PC-9 (cell line): ENCODE measurements at regions not wholly inside any gene's neighbourhood (a gene's known extent, or its start where the extent isn't known, plus 50 kb on each side); places are given as distances from the start of the nearest gene placed in this dataset.

Source experiments
- BruUV-seq: library from RNA; stranded (reverse); fragments of 400-500 nt; replicated peaks from 2 replicates; lab custom pipeline; 2021; lab: Mats Ljungman, UMichigan
- CTCF ChIA-PET: fragments of 300-600 bp; sonication (Branson Sonifier 250); formaldehyde crosslinking; loops from one replicate; lab custom pipeline; 2022; ENCODE audit warnings: antibody characterized with exemption; lab: Charles Lee
- POLR2A ChIA-PET: fragments of 300-600 bp; sonication (Branson Sonifier 250); formaldehyde crosslinking; loops from one replicate; lab custom pipeline; 2022; ENCODE audit warnings: antibody characterized with exemption; ENCODE audit not compliant: unreplicated experiment; lab: Charles Lee
- DNase-seq, 2 experiments: peaks; one replicate each; pipeline versions ENCODE4 v3.0.0 to v3.0.0-alpha.2; 2015 to 2022; ENCODE audit warnings: mixed read lengths in 1 of 2
- H2AFZ ChIP-seq: fragments of 200-600 bp; sonication (generic); 2 replicates; pipeline ENCODE4 v1.8.1; 2017; ENCODE audit warnings: antibody characterized with exemption
- H3F3A ChIP-seq: fragments of 200-600 bp; sonication (generic); 2 replicates; pipeline ENCODE4 v1.8.1; 2017; ENCODE audit warnings: antibody characterized with exemption, mild to moderate bottlenecking, low read depth; ENCODE audit not compliant: insufficient read depth
- H3K27ac ChIP-seq: fragments of 200-600 bp; sonication (generic); 2 replicates; pipeline ENCODE4 v1.6.1; 2016; ENCODE audit warnings: mixed run types
- H3K27me3 ChIP-seq: fragments of 200-600 bp; sonication (generic); 2 replicates; pipeline ENCODE4 v1.6.1; 2016; ENCODE audit warnings: low read depth, mixed run types; ENCODE audit not compliant: insufficient read depth
- H3K36me3 ChIP-seq: fragments of 200-600 bp; sonication (generic); 2 replicates; pipeline ENCODE4 v1.6.1; 2016; ENCODE audit warnings: low read depth, mixed run types
- H3K4me1 ChIP-seq: fragments of 200-600 bp; sonication (generic); replicated peaks from 2 replicates; pipeline ENCODE4 v1.6.1; 2016; ENCODE audit warnings: mixed run types; ENCODE audit not compliant: insufficient read depth
- H3K4me2 ChIP-seq: fragments of 200-600 bp; sonication (generic); 2 replicates; pipeline ENCODE4 v1.6.1; 2017; ENCODE audit warnings: mixed run types
- H3K4me3 ChIP-seq: fragments of 200-600 bp; sonication (generic); 2 replicates; pipeline ENCODE4 v1.6.1; 2016; ENCODE audit warnings: mixed run types
- H3K79me2 ChIP-seq: fragments of 200-600 bp; sonication (generic); 2 replicates; pipeline ENCODE4 v1.6.1; 2017; ENCODE audit warnings: low read depth, mixed run types
- H3K9me2 ChIP-seq: fragments of 200-600 bp; sonication (generic); 2 replicates; pipeline ENCODE4 v1.8.1; 2017; ENCODE audit warnings: mild to moderate bottlenecking; ENCODE audit not compliant: insufficient read depth
- H3K9me3 ChIP-seq: fragments of 200-600 bp; sonication (generic); 2 replicates; pipeline ENCODE4 v1.8.1; 2016; ENCODE audit warnings: low read depth; ENCODE audit not compliant: insufficient read depth
- H4K20me1 ChIP-seq: fragments of 200-600 bp; sonication (generic); 2 replicates; pipeline ENCODE4 v1.8.1; 2017; ENCODE audit not compliant: insufficient read depth
- CTCF ChIP-seq: fragments of 200-600 bp; sonication (generic); conservative IDR thresholded peaks from 2 replicates; pipeline ENCODE4 v1.6.1; 2017; ENCODE audit warnings: mixed run types, antibody characterized with exemption, mild to moderate bottlenecking, moderate library complexity
- EZH2 ChIP-seq: fragments of 200-600 bp; sonication (generic); IDR thresholded peaks from 2 replicates; pipeline ENCODE4 v1.8.0; 2017; ENCODE audit warnings: antibody characterized with exemption, low read depth
- intact Hi-C: fragments of 100-400 bp; cut with micrococcal nuclease; formaldehyde crosslinking; loops from one replicate; pipeline ENCODE4 v1.10.0; 2022; ENCODE audit not compliant: unreplicated experiment

DNA sequence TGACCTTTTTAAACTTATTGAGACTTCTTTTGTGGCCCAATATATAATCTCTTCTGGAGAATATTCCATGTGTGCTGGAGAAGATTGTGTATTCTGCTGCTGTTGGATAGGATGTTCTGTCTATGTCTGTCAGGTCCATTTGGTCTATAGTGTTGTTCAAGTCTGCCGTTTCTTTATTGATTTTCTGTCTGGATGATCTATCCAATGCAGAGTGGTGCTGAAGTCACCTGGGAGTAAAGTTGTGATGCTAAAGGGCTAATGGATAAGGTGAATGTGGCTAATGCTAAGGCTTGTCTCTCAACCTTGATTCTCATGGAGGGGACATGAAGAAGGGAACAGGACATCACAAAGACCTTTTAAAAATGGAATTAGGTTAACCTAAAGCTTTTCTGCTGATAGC is 72.0 kb upstream of the AP1S2 start:
- Histone ChIP-seq H3F3A (no peaks in the 10 kb centered on the region), H2AFZ (no peak overlapping the region), H3K9me2 (no peaks in the 10 kb centered on the region), H3K9me3 (no peaks in the 10 kb centered on the region), H3K36me3 (no peaks in the 10 kb centered on the region), H3K4me3 (no peak overlapping the region), H3K27ac (no peak overlapping the region), H3K4me1 (no peaks in the 10 kb centered on the region), H3K4me2 (no peak overlapping the region), H4K20me1 (no peaks in the 10 kb centered on the region), H3K79me2 (no peaks in the 10 kb centered on the region), H3K27me3 (no peaks in the 10 kb centered on the region)
- BruUV-seq, result no TSS peak
- intact Hi-C loops, result no loop called here
- ChIA-PET POLR2A (no interaction called here), CTCF (no interaction called here)
- TF ChIP-seq CTCF, result no peak
- no peak for TF ChIP-seq EZH2
- no peak for DNase-seq

DNA sequence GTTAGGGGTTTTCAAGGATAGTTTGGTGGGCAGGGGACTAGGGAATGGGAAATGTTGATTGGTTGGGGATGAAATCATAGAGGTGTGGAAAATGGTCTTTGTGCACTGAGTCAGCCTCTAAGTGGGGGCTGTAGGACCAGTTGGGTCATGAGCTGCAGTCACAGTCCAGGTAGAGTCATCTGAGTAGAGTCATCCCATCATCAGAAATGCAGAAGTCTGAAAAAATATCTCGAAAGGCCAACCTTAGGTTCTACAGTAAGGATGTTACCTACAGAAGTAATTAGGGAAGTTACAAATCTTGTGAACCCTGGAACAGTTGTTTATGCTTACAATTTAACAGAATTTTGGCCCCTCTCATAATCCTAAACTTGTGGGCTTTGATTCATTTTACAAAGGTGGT is 63.4 kb upstream of the AP1S2 start:
- Histone ChIP-seq H3K9me3 (no peaks in the 10 kb centered on the region), H3K27ac (no peak overlapping the region), H3K4me2 (no peak overlapping the region), H4K20me1 (no peaks in the 10 kb centered on the region), H2AFZ (no peak overlapping the region), H3K79me2 (no peaks in the 10 kb centered on the region), H3K4me1 (no peaks in the 10 kb centered on the region), H3K27me3 (no peaks in the 10 kb centered on the region), H3K9me2 (no peaks in the 10 kb centered on the region), H3K4me3 (no peak overlapping the region), H3F3A (no peaks in the 10 kb centered on the region), H3K36me3 (no peaks in the 10 kb centered on the region)
- ChIA-PET POLR2A (no interaction called here), CTCF (no interaction called here)
- DNase-seq, result no peak
- no TSS peak for BruUV-seq
- intact Hi-C loops, result no loop called here
- TF ChIP-seq EZH2 (no peak), CTCF (no peak)

GRCh38 chrX:15916704-15917084 is 62.1 kb upstream of the AP1S2 start:
- H3F3A ChIP-seq, result no peaks in the 10 kb centered on the region
- H3K27me3 ChIP-seq, result no peaks in the 10 kb centered on the region
- POLR2A ChIA-PET, result no interaction called here
- no TSS peak for BruUV-seq
- no peak for DNase-seq
- no peak overlapping the region for H3K4me3 ChIP-seq
- no peaks in the 10 kb centered on the region for H3K4me1 ChIP-seq
- intact Hi-C loops, result no loop called here
- no peak for TF ChIP-seq EZH2
- no peak for TF ChIP-seq CTCF
- CTCF ChIA-PET, result no interaction called here
- H2AFZ ChIP-seq, result no peak overlapping the region
- no peaks in the 10 kb centered on the region for H3K79me2 ChIP-seq
- H3K27ac ChIP-seq, result no peak overlapping the region
- no peaks in the 10 kb centered on the region for H4K20me1 ChIP-seq
- H3K9me2 ChIP-seq, result no peaks in the 10 kb centered on the region
- H3K4me2 ChIP-seq, result no peak overlapping the region
- no peaks in the 10 kb centered on the region for H3K9me3 ChIP-seq
- no peaks in the 10 kb centered on the region for H3K36me3 ChIP-seq
